ENCODE measurements at regions not wholly inside any gene's neighbourhood (a gene's known extent, or its start where the extent isn't known, plus 50 kb on each side); places are given as distances from the start of the nearest gene placed in this dataset.
A peak's percentile ranks its signal among the peaks of the same experiment; 100 is the strongest.

DNA sequence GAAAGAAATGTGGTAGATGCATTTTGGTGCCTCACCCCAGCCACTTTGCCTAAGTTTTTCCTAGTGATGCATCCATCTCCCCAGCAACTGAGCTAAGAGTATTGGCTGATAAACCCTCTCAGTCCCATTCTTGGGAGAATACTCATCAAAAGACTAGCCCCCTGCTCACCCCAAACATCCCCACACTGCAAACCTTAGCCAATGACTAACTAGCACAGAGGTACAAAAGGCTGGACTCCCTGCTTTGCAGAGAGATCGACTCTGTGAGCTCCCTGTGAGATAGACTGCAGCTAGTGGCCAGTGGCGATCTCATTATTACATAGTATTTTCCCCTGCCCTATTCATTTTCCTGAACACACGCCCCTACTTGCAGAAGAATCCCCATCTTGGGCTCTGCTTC, 155.3 kb downstream of the HHIPL2 start:
- Histone ChIP-seq H3K27ac (ENCODE audit: low read length) (no peak overlapping the region), H3K9me3 (ENCODE audit: insufficient read depth, low read length) (no peaks in the 10 kb centered on the region), H3K79me2 (ENCODE audit: low read length) (no peaks in the 10 kb centered on the region), H2AFZ (ENCODE audit: low read depth, low read length) (no peak overlapping the region), H3K4me1 (ENCODE audit: low read length) (no peaks in the 10 kb centered on the region), H3K27me3 (ENCODE audit: low read depth, low read length) (no peaks in the 10 kb centered on the region), H4K20me1 (ENCODE audit: insufficient read depth, low read length) (no peaks in the 10 kb centered on the region), H3K36me3 (replicated peaks; ENCODE audit: low read depth, low read length) (no peaks in the 10 kb centered on the region), H3K9ac (ENCODE audit: low read length) (no peak overlapping the region), H3K4me3 (ENCODE audit: low read length) (no peak overlapping the region), H3K4me2 (ENCODE audit: low read length) (no peak overlapping the region)
- no peak for TF ChIP-seq EZH2phosphoT487 (IDR thresholded peaks at IDR 0.05; ENCODE audit: low read depth)
- TF ChIP-seq, protein P1, sequence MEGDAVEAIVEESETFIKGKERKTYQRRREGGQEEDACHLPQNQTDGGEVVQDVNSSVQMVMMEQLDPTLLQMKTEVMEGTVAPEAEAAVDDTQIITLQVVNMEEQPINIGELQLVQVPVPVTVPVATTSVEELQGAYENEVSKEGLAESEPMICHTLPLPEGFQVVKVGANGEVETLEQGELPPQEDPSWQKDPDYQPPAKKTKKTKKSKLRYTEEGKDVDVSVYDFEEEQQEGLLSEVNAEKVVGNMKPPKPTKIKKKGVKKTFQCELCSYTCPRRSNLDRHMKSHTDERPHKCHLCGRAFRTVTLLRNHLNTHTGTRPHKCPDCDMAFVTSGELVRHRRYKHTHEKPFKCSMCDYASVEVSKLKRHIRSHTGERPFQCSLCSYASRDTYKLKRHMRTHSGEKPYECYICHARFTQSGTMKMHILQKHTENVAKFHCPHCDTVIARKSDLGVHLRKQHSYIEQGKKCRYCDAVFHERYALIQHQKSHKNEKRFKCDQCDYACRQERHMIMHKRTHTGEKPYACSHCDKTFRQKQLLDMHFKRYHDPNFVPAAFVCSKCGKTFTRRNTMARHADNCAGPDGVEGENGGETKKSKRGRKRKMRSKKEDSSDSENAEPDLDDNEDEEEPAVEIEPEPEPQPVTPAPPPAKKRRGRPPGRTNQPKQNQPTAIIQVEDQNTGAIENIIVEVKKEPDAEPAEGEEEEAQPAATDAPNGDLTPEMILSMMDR (IDR thresholded peaks at IDR 0.05; ENCODE audit: low read depth, low read length) = no peak

DNA sequence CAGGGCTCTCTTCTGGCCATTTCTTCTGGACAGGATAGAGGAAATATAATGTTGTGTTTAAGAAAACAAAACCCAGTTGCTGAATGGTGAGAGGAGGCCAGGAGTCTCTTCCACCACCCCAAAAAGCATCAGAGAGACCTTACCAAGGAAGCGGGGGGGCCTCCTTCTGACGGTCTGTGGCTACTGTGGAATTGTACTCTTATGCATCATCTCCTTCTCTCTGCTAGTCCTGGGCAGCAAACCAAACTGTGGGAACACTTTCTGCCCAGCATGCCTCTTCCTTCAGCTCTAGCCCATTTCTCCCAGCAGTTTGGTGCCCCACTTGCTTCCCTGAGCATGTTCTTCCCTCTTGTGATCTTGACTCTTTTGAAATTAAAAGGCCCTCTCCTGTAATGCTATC, 157.7 kb downstream of the HHIPL2 start:
- no peaks in the 10 kb centered on the region for H3K36me3 ChIP-seq (replicated peaks; ENCODE audit: low read depth, low read length)
- H3K9me3 ChIP-seq (ENCODE audit: insufficient read depth, low read length) = no peaks in the 10 kb centered on the region
- TF ChIP-seq EZH2phosphoT487 (IDR thresholded peaks at IDR 0.05; ENCODE audit: low read depth) = no peak
- TF ChIP-seq, protein P1 (IDR thresholded peaks at IDR 0.05; ENCODE audit: low read depth, low read length) = no peak
- H3K9ac ChIP-seq (ENCODE audit: low read length) = no peak overlapping the region
- H3K79me2 ChIP-seq (ENCODE audit: low read length) = no peaks in the 10 kb centered on the region
- H4K20me1 ChIP-seq (ENCODE audit: insufficient read depth, low read length) = no peaks in the 10 kb centered on the region
- H3K4me1 ChIP-seq (ENCODE audit: low read length) = no peaks in the 10 kb centered on the region
- H2AFZ ChIP-seq (ENCODE audit: low read depth, low read length) = no peak overlapping the region
- H3K27ac ChIP-seq (ENCODE audit: low read length) = no peak overlapping the region
- H3K4me2 ChIP-seq (ENCODE audit: low read length) = no peak overlapping the region
- no peaks in the 10 kb centered on the region for H3K27me3 ChIP-seq (ENCODE audit: low read depth, low read length)
- H3K4me3 ChIP-seq (ENCODE audit: low read length) = no peak overlapping the region

DNA sequence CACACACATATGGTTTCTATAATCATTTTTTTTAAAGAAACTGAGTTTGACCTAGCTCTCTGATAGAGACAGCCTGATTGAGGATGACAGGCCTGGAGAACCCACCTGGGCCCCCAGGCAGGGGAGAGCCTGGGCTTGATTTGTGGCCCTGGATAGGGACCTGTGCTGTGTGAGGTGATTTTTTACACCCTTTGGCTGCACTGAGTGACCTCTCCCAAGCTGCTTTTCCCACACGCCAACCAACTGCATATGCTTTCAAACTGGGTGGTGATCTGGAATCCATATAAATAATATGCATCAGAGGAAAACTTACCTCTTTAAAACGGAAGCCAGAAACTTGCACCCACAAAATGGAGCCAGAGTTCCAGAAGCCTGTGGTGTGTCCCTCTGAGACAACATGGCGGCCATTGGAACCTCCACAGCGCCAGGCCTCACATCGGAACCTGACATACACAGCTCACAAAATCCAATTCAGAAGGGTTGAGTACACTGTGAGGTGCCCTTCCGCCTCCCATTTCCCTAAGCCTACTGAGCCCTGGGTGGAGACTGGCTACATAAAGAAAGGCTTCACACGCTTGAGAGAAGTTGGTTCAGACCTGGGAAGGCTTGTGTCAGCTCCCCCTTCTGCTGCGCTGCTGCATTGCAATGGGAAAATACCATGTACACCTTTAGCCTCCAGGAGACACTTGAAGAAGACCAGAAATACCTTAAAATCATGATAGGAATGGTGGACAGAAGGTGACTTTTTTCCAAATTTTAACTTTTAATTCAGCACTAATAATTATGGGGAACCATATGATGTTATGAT, 160.7 kb downstream of the HHIPL2 start:
- no peaks in the 10 kb centered on the region for H3K4me1 ChIP-seq (ENCODE audit: low read length)
- no peak overlapping the region for H2AFZ ChIP-seq (ENCODE audit: low read depth, low read length)
- H3K9me3 ChIP-seq (ENCODE audit: insufficient read depth, low read length) = no peaks in the 10 kb centered on the region
- H3K4me2 ChIP-seq (ENCODE audit: low read length) = no peak overlapping the region
- H3K79me2 ChIP-seq (ENCODE audit: low read length) = no peaks in the 10 kb centered on the region
- no peaks in the 10 kb centered on the region for H3K36me3 ChIP-seq (replicated peaks; ENCODE audit: low read depth, low read length)
- H3K9ac ChIP-seq (ENCODE audit: low read length) = no peak overlapping the region
- H4K20me1 ChIP-seq (ENCODE audit: insufficient read depth, low read length) = no peaks in the 10 kb centered on the region
- no peaks in the 10 kb centered on the region; the same call in 1 of the 2 replicates for H3K27me3 ChIP-seq (ENCODE audit: low read depth, low read length)
- no peak overlapping the region for H3K4me3 ChIP-seq (ENCODE audit: low read length)
- TF ChIP-seq EZH2phosphoT487 (IDR thresholded peaks at IDR 0.05; ENCODE audit: low read depth) = no peak
- TF ChIP-seq, protein P1 (IDR thresholded peaks at IDR 0.05; ENCODE audit: low read depth, low read length) = peak; percentile 37
- no peak overlapping the region for H3K27ac ChIP-seq (ENCODE audit: low read length)

DNA sequence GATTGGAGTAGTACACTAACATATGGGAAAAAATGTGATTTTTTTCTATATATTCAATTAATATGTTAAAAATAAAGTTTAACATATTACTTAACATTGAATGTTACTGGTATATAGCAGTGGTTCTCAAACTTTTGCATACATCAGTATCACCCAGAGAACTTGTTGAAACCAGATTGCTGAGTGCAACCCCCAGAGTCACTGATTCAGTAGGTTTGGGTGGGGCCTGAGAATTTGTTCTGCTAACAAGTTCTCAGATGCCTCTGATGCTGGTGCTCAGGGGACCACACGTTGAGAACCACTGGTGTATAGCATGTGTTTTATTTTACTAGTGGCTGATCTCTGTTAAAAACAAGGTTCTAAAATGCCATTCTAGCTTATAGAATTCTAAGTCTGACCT, 161.9 kb downstream of the HHIPL2 start:
- Histone ChIP-seq H3K9me3 (ENCODE audit: insufficient read depth, low read length) (no peaks in the 10 kb centered on the region), H3K4me1 (ENCODE audit: low read length) (no peaks in the 10 kb centered on the region), H3K27me3 (ENCODE audit: low read depth, low read length) (no peaks in the 10 kb centered on the region; the same call in 1 of the 2 replicates), H3K9ac (ENCODE audit: low read length) (no peak overlapping the region), H3K27ac (ENCODE audit: low read length) (no peak overlapping the region), H4K20me1 (ENCODE audit: insufficient read depth, low read length) (no peaks in the 10 kb centered on the region), H3K79me2 (ENCODE audit: low read length) (no peaks in the 10 kb centered on the region), H2AFZ (ENCODE audit: low read depth, low read length) (no peak overlapping the region), H3K4me2 (ENCODE audit: low read length) (no peak overlapping the region), H3K4me3 (ENCODE audit: low read length) (no peak overlapping the region), H3K36me3 (replicated peaks; ENCODE audit: low read depth, low read length) (no peaks in the 10 kb centered on the region)
- TF ChIP-seq, protein P1 (IDR thresholded peaks at IDR 0.05; ENCODE audit: low read depth, low read length) = no peak
- no peak for TF ChIP-seq EZH2phosphoT487 (IDR thresholded peaks at IDR 0.05; ENCODE audit: low read depth)
